ENCODE measurements at regions not wholly inside any gene's neighbourhood (a gene's known extent, or its start where the extent isn't known, plus 50 kb on each side); places are given as distances from the start of the nearest gene placed in this dataset.
A peak's percentile ranks its signal among the peaks of the same experiment; 100 is the strongest.
"Not testable (repeated sequence)": the region's sequence is repeated elsewhere in the genome, so short reads cannot be mapped to it uniquely, and the experiment has no call there.

DNA sequence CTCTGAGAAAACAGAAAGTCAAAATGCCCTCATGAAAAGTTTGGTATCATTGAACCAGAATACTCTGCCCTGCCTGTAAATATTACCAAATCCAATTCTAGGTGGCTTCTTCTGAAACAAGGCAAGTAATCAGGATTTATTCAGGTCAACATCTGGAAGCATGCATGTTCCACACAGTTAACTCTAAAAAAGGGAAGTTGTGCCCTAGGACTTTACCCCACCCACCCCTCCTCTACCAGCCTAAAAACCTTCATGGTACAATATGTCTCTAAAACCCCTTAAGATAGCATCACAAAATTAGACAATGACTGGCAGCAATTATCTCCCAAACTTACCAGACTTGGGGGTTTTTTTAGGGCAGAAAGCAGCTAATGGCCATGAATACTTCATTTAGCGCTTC is 414.8 kb upstream of the SLC30A5 start:
- no peak for DNase-seq

DNA sequence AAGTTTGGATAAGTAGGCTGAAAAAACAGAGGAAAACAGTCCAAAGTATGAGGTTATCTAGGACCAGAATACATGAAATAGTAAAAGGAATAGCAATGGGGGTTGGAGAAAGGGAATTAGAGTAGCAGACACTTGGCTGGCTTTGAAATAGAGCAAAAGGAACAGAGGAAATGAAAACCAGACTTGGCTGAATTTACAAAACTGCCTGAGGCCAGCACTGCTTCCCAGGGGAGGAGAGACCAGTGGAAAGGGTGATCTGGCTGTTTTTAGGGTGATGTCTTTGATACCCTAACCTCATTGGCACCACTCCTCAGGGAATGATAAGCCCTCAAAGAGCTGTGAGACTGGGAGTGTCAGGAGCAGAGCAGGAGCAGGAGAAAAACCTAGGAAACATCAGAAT is 413.4 kb upstream of the SLC30A5 start:
- DNase-seq, result no peak

DNA sequence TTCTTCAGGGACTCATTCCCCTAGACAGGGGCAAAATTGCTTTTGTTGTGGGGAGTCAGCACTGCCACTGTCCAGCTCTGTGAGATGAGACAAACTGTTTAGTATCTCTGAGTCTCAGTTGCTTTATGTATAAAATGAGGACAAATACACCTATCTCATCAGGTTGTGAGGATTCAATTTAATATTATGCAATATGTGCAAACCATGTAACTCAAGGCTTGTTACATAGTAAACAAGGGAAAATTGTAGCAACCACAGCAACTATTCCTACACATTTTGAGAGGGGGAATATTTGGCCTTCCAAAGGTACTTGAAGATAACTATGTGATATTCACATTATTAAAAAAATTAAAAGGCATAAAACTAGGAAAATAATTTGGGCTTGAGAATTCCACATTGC is 411.9 kb upstream of the SLC30A5 start:
- DNase-seq, result no peak

DNA sequence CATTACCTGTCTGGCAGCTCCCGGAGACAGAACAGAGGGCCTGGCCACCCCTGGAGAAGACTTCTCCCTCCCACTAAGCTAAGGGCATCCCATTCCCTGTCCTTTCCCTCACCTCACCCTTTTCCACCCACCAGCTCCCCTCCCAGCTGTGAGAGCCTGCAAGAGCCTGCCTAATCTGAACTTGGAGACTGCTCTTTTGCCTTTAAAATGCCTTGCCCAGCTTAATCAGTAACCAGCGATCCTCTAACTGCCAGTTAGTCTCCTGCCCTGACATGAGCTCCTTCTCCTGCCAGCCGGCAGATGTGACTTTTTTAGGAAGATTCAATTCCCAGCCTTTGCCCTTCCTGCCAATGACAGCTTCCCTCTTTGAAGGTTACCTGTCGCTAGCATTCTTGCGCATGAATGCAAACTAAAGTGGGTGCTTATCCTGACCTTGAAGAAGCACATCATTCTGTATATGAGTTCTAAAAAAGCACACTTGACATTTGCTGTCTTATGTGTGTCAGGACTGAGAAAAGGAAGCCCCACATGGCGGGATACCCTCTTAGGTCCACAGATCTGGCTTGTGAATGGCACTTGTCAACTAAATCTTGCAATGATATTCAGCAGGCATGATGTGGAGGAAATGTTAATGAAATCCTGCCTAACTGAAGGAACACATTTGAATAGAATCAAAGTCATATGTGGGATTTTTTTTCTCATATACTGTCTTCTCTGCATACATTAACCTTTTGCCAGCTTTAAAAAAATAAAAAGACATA is 411.2 kb upstream of the SLC30A5 start:
- no peak for DNase-seq

DNA sequence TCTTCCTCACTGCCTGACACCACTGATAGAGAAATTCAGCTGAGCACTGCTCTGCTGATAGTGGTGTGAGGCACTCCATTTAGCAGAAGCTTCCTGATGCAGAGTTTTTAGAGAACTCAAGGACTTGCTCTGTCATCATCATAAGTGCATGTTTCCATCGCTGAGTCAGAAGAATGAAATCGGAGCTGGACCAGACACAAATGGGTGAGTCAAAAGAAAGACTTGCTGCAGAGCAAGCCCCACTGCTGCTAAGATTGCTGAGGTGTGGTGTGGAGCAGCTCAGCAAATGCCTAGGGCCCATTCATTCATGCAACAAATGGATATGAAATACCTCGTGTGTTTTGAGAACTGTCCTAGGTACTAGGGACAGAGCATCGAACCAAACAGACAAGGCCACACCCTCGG is 410.2 kb upstream of the SLC30A5 start:
- DNase-seq, result no peak

DNA sequence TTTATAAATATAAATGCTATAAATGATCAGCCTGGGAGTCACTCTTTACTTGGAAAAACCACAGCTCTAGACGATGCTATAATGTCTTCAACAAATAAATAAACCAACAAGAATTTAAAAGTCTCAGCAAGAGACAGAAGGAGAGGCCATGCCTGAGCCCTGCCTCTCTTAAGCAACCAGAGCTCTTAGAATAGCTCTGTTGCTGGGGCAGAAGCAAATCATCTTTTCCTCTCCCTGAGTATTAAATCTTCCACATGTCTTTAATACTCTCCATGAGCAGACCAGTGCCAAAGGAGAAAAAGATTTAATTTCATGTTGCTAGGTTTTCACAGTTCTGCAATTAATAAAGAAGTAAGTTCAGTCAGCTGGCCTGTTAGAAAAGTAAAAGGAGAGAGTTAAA is 408.0 kb upstream of the SLC30A5 start:
- DNase-seq, result no peak

DNA sequence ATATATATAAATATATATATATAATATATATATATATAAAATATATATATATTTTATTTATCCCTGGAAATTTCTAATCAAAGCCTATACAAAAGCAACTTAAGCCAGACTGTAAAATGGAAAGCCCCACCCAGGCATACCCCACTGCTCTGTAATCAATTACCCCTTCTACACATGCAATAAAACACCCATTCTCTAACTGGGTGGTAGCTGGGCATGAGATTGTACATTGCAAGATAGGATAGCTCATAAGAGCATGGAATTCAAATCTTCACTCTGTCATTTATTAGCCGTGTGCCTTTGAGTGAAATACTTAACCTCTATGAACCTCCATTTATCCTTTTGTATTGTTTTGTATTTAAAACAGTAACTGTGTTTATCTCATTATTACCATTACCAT is 405.3 kb upstream of the SLC30A5 start:
- DNase-seq, result no peak

DNA sequence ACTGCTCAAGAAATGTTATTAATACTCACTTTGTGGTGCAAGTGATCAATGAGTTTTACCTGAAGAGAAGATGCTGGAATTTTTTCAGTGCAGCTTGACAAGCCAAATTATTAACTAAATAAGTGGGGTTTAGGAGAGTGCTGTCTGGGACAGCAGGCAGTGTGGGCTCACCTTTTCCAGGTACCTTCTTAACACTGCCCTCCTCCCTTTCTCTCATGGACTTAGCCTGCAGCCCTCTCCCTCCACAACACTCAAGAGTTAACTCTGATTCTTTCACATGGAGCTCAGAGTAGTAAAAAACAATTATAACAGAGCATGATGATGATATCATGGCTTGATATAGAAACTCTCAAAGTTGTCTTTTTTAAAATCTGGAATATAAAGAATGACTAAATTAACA is 404.8 kb upstream of the SLC30A5 start:
- no peak for DNase-seq

DNA sequence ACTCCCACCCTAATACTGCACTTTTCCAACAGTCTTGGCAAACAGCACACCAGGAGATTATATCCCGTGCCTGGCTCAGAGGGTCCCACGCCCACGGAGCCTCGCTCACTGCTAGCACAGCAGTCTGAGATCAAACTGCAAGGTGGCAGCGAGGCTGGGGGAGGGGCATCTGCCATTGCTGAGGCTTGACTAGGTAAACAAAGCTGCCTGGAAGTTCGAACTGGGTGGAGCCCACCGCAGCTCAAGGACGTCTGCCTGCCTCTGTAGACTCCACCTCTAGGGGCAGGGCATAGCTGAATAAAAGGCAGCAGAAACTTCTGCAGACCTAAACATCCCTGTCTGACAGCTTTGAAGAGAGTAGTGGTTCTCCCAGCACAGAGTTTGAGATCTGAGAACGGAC is 401.9 kb upstream of the SLC30A5 start:
- DNase-seq, result not testable (repeated sequence)

DNA sequence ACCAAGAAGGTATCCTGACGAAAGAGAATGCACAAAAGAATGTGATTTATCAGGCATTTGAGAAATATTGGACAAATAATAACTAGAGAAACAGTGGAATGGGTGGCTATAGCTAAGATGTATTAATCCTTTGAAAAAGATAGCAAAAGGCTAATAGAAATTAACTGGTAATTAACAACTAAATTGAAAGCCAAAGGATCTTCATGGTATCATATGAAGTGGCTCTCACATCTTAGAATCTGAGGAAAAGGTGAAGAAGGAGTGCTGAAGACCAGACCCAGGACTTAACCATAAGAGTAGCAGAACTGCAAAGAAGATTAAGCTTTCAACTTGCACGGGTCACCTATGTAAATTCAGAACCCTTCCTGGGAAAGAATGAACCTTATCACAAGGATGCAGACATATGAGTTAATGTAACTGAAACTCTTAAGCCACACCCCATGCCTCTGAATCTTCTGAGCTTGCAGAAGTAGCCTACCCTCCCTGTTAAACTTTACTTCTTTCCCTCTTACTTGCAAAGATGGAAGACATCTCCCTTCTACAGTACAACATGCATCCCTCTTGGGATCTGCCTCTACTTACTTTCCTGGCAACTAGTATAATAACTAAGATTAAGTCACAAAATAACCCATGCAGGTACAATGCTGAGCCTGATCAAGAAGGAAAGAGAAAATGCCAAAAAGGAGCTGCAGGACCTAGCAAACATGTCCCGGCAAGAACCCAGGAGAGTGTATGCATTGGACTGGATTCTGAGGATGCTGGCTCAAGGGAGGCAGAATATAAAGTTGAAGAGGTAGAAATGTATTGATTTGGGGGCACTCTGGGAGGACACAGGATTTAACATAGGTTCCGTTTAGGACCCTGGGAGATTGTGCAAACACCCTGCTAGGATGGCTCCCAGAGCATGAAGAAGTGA is 395.5 kb upstream of the SLC30A5 start:
- DNase-seq, result no peak

DNA sequence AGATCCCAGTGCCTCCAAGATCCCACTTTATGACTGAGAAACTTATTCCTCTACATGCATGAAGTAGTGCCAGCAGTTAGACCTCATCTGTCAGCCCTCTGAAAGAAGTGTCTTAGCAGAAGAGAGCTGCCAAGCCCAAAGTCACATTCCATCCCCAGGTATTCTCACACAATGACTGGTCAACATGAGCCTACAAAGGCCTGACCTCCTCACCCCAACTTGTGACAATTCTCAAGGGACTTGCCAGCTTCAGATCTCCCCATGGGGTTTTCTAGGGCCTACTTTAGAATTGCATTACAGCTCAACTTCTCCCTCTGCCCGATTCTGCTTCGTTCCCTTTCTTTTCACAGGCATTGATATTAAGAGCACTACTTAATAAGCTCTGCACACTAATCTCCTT is 393.8 kb upstream of the SLC30A5 start:
- no peak for DNase-seq

DNA sequence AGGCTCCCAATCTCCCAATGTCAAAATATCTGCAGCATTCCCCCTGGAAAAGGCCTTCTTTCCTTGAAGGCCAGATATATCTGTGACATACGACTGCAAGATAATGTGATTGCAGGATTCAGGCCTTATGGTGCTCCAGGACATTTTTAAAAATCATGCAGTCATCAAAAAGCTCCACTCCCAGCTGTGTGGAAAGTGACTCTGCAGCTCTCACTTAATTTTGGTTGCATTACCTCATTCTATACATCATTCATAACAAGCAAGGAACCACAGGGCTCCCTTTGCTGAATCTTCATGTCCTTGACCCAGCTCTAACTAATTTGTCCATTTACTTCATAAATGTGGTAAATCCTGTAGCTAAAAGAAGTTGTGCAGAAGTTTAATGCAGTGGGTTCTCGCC is 386.2 kb upstream of the SLC30A5 start:
- DNase-seq, result no peak

DNA sequence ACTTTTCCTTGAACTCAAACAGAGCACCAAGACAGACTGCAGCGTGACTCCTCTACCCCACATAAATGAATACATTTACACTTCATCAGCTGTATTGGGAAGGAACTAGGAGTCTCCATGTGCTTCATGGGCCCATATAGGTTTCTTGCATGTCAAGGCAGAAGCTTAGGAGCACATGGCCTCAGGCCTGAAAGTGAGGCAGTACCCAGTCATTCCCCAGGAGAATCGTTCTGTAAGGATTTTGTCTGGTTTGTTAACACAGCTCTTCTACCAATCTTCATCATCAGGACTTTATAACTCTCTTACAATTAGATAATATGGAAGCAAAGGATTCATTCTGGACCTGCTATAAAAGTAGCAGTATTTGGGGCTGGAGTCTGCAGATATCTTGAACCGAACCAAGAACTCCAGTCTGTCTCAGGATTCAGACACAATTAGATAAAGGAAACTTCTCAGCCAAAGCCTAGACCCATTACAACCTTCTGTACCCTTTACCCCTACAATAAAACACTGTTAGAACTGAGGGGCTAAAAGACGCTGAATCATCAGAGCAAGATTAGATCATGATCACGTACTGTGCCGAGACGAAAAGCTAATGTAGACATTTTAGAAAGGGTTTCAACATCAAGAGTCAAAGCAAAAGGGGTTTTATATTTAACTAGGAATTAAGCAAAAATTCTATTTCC is 385.5 kb upstream of the SLC30A5 start:
- DNase-seq, result no peak

DNA sequence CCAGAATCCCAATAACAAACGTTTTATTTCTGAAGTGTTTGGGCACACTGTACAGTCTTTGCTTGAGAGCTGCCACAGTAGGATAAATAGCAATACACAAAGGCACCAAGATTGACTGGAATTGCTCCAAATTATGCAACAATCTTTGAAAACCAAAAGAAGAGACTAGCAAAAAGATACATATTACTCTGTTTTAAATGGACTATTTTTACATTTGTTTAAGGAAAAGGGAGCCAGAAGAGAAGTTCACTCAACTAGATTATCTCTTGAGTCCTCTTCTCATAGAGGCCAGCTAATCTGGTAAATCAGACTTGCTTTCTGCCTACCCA is 385.0 kb upstream of the SLC30A5 start:
- DNase-seq, result no peak

DNA sequence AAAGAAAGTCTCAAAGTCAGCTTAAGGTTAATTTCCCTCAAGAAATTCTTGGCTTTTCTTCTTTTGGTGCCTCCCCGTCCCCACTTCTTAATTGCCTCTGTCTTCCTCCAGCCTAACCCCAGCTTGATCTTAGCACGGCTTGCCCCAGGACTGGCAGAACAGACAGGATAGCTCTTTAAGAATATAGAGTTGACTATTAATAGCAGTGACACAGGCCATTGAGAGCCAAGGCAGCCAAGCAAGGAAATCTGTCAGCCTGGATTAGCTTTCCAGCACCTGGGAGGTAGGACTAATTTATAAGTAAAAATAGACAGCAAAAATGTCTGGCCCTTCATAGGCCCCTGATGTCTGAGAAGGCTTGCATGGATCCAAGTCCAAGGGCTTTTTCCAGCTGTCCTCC is 384.6 kb upstream of the SLC30A5 start:
- DNase-seq, result no peak

DNA sequence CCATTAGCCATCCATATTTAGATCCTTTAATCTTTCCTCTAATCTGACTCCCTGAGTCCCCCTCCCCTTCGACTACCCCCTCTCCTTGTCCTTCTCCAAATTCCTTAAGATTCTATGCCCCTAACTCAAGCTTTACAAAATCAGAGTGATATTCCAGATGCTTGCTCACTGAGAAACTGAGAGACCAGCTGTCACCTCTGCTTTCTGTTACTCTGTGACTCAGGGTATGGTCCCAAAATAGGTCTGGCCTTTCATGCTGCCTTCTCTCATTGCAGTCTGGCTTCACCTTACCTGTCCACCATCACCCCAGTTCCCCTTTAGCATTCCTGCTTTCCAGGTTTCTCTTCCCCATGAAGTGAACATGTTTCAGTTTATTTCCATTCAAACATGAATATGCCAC is 383.3 kb upstream of the SLC30A5 start:
- DNase-seq, result no peak

DNA sequence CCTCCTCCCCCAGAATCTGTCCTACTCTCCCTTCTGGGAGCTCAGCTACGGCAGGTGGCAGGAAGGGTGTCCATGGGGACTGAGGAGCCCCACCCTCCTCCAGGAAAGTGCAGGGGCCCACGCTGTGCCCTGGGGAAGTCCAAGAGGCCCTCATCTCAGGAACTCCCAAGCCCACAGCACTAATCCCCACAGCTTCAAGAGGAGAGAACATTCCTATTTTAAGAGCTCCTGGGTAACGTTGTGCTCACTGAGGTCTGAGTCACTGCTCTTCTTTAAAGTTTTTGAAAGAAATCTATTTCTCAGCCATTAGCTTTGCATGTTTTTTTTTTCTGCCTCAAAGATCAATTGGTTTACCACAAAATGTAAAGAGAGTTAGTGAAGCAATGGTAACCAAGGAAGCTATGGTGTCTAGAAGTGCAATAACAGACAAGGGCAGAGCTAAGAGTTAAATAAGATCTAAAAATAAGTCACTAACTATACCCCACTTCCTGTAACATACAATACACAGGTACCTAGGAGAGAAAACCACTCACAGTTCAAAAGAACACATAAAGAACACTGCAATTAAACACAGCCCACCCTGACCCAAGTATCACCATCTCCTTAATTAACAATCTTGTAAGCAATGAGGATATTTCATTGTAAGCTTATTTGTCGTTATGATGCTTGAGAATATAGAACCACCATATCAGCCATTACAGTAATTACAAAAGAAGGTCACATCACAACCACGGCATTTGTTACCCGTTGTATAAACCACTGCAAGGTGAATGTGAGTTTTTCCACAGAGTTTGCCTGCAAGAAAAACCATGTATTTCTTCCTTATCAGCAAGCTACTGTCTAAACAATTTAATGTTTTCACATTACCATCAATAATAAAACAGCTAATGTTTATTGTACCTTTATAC is 382.3 kb upstream of the SLC30A5 start:
- peak; percentile 39 for DNase-seq

DNA sequence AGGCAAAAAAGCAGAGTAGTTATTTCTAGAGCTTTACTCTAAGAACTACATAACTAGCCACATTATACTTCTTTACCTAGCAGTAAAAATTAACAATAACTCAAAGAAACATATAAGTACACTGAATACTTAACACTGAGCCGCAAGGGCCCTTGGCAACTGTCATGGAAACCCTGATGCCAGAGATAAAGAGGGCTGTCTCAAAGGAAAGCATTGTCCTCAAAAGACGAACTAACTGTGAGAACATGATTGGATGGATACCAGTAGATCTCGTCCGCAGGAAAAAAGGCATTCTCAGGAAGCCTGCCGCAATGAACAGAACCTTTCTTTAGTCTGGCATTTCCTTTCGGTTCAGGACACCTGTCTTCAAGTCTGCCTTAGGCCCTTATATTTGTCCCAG is 379.0 kb upstream of the SLC30A5 start:
- DNase-seq, result no peak

DNA sequence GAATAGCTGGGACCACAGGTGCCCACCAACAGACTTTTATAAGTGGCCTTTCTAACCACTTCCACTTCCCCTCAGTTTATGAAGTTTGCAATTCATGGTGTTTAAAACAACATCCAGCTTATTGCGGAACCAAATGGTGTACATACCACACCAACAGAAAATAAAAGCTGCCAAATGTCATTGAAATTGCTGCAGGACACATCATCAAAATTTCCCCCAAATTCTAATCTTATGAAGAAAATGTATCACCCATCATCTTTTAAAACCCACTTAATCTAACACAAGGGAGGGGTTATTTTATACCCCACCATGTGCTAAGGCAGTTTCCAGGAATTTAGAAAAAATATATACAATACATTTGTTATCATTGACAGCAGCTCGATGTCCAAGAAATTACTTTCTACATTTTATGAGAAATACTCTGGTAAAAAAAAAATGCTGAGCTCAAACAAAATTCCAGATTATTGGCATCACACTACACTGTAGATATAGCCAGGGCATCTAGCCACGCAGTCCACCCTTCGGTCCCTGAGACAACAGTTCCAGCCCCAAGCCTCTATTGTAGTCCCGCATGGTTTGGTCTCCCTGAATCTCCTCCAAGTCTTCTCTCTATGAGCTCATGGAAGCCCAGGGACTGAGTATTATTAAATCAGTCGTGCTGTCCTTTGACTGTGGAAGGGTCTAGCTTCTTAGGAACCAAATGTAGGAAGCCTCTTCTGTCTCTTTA is 372.8 kb upstream of the SLC30A5 start:
- DNase-seq, result no peak

DNA sequence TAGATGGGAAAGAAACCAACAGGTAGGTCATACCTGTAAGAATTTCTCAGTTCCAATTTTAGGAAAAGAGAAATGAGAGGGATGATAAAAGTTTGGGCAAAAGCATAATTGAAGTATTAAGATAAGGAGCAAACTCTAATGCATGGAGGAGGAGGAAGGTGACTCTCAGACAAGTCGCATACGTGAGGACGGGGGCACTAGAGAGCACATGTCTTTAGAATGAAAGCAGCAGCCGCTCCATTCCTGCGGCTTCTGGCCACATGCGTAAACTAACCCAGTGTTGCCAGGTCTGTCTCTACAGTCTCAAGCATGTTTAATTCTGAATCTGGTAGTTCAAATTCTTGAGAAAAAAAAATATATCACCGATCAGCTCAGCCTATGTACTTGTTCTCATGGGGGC is 371.5 kb upstream of the SLC30A5 start:
- no peak for DNase-seq

DNA sequence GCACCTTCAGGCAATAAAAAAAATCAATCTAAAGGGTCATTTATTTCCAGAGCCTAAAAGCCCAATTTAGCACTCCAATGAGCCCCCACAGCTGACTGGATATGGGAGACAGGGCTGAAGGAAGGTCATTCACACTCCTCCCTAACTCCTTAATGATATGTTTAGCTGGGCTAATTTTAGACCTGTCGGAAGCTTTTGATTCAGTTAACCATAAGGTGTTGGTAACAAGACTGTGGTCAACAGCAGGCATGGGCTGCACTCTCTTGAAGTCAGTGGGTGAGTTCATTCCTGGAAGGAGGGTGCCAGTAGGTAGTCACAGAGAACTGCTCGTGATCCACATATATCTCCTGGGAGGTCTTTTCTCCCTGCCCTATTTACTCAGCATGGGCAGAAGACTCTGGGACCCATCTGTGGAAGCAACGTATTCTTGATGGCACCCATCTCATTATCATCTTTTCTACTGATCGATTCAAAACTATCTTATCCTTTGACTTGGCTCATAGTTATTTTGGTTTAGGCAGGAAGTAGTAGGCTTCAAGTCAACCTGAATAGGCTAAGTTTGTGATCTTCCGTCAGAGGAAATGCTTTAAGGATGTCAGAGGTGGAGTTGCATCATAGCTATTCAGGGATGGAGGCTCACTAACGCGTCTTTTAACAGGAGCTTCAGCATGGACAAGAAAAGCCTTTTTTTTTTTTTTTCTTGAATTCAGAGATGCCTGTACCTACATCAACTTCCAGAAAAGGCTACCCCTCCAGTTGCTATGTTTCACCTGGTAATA is 367.7 kb upstream of the SLC30A5 start:
- DNase-seq, result no peak

All from CD4-positive, alpha-beta T cell treated with Interleukin-12 subunit alpha and Interleukin-12 subunit beta, for 1 hour (primary cell).